ENCODE measurements at regions not wholly inside any gene's neighbourhood (a gene's known extent, or its start where the extent isn't known, plus 50 kb on each side); places are given as distances from the start of the nearest gene placed in this dataset.

DNA sequence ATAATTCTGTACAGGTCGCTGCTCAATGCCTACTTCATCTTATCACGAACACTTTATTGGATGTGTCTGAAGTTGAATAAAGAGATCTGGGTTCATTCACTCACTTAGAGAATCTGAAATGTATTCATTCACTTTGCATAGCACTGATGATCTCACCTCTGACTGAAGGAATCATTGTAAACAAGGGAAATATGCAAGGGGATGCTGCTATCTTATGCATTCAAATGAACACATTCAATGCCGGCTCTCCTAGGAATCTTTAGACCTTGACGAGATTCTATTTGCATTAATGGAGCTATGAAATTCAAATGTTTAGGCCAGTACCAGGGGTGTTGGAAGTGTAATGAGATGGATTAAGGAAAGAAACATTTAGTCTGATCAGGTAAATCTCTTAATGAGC lies 200.6 kb upstream of the COBL start:
- TF ChIP-seq EZH2 (IDR thresholded peaks at IDR 0.05; ENCODE audit: low read depth), result no peak
- TF ChIP-seq, protein P1, sequence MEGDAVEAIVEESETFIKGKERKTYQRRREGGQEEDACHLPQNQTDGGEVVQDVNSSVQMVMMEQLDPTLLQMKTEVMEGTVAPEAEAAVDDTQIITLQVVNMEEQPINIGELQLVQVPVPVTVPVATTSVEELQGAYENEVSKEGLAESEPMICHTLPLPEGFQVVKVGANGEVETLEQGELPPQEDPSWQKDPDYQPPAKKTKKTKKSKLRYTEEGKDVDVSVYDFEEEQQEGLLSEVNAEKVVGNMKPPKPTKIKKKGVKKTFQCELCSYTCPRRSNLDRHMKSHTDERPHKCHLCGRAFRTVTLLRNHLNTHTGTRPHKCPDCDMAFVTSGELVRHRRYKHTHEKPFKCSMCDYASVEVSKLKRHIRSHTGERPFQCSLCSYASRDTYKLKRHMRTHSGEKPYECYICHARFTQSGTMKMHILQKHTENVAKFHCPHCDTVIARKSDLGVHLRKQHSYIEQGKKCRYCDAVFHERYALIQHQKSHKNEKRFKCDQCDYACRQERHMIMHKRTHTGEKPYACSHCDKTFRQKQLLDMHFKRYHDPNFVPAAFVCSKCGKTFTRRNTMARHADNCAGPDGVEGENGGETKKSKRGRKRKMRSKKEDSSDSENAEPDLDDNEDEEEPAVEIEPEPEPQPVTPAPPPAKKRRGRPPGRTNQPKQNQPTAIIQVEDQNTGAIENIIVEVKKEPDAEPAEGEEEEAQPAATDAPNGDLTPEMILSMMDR (conservative IDR thresholded peaks at IDR 0.05), result no peak
